Fibroblast of skin of left quadriceps (primary cell): ENCODE measurements at regions not wholly inside any gene's neighbourhood (a gene's known extent, or its start where the extent isn't known, plus 50 kb on each side); places are given as distances from the start of the nearest gene placed in this dataset.
"Not testable (repeated sequence)": the region's sequence is repeated elsewhere in the genome, so short reads cannot be mapped to it uniquely, and the experiment has no call there.

ENCODE experiments used
- DNase-seq, 2 experiments: peaks; one replicate each; pipeline ENCODE4 v3.0.0-alpha.2; 2013; ENCODE audit warnings: low read depth in 2 of 2

GRCh38 chr18:78499586-78499985 lies 480.0 kb upstream of the SALL3 start:
- DNase-seq, result no peak

- DNase-seq, result no peak
These were observed 478.4 kb upstream of the SALL3 start for GRCh38 chr18:78501251-78501650.

GRCh38 chr18:78503129-78503528 lies 476.5 kb upstream of the SALL3 start:
- DNase-seq, result no peak

GRCh38 chr18:78505851-78506461 lies 473.7 kb upstream of the SALL3 start:
- no peak for DNase-seq

- DNase-seq, result no peak
These were observed 472.4 kb upstream of the SALL3 start for GRCh38 chr18:78507217-78507616.

- not testable (repeated sequence) for DNase-seq
These were observed 471.3 kb upstream of the SALL3 start for GRCh38 chr18:78508228-78508824.

- DNase-seq, result no peak
These were observed 469.5 kb upstream of the SALL3 start for GRCh38 chr18:78510091-78510490.

- no peak for DNase-seq
These were observed 469.0 kb upstream of the SALL3 start for GRCh38 chr18:78510636-78511035.

GRCh38 chr18:78511666-78512601 lies 467.7 kb upstream of the SALL3 start:
- no peak for DNase-seq

GRCh38 chr18:78514910-78515670 lies 464.5 kb upstream of the SALL3 start:
- DNase-seq, result no peak

- no peak for DNase-seq
These were observed 462.3 kb upstream of the SALL3 start for GRCh38 chr18:78517328-78517727.

GRCh38 chr18:78517973-78518372 lies 461.6 kb upstream of the SALL3 start:
- no peak for DNase-seq

- no peak for DNase-seq
These were observed 460.8 kb upstream of the SALL3 start for GRCh38 chr18:78518805-78519204.

- no peak for DNase-seq
These were observed 460.1 kb upstream of the SALL3 start for GRCh38 chr18:78519394-78520062.

GRCh38 chr18:78521136-78521535 lies 458.5 kb upstream of the SALL3 start:
- DNase-seq, result no peak

GRCh38 chr18:78521744-78522143 lies 457.9 kb upstream of the SALL3 start:
- DNase-seq, result no peak

GRCh38 chr18:78522507-78522906 lies 457.1 kb upstream of the SALL3 start:
- DNase-seq, result no peak

- no peak for DNase-seq
These were observed 455.8 kb upstream of the SALL3 start for GRCh38 chr18:78523850-78524249.

GRCh38 chr18:78525366-78526111 lies 454.1 kb upstream of the SALL3 start:
- DNase-seq, result no peak

- DNase-seq, result no peak
These were observed 453.3 kb upstream of the SALL3 start for GRCh38 chr18:78526275-78526674.
